D721Med (cell line): ENCODE measurements at regions not wholly inside any gene's neighbourhood (a gene's known extent, or its start where the extent isn't known, plus 50 kb on each side); places are given as distances from the start of the nearest gene placed in this dataset.

Source experiments
- DNase-seq: peaks from one replicate; pipeline ENCODE4 v3.0.0; 2011; ENCODE audit warnings: low spot score; ENCODE audit not compliant: insufficient read length
- FAIRE-seq: peaks from 2 replicates; lab custom pipeline; 2011; peaks lifted over from hg19 to GRCh38; lab: Jason Lieb, UNC
- TF ChIP-seq, protein P1 (sequence below): IDR thresholded peaks from 2 replicates; pipeline ENCODE4 v1.5.1; 2012; ENCODE audit warnings: mild to moderate bottlenecking, control low read depth; ENCODE audit not compliant: insufficient read depth; ENCODE audit errors: missing control alignments

DNA sequence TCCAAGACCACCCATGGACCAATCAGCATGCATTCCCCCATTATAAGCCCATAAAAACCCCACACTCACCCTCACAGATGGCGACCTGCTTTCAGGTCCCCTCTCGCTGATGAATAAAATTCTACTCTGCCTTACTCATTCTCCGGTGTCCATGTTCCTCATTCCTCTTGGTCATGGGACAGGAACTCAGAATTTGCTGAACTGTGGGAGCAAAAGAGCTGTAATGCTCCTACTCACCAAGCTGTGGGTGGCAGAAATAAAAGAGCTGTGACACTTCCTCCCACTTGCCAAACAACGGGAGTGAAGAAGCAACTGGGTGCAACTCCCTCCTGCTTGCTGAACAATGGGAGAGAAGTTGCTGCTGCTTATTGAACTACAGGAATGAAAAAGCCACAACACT lies 168.5 kb upstream of the PCDH18 start:
- TF ChIP-seq, protein P1, sequence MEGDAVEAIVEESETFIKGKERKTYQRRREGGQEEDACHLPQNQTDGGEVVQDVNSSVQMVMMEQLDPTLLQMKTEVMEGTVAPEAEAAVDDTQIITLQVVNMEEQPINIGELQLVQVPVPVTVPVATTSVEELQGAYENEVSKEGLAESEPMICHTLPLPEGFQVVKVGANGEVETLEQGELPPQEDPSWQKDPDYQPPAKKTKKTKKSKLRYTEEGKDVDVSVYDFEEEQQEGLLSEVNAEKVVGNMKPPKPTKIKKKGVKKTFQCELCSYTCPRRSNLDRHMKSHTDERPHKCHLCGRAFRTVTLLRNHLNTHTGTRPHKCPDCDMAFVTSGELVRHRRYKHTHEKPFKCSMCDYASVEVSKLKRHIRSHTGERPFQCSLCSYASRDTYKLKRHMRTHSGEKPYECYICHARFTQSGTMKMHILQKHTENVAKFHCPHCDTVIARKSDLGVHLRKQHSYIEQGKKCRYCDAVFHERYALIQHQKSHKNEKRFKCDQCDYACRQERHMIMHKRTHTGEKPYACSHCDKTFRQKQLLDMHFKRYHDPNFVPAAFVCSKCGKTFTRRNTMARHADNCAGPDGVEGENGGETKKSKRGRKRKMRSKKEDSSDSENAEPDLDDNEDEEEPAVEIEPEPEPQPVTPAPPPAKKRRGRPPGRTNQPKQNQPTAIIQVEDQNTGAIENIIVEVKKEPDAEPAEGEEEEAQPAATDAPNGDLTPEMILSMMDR = no peak
- FAIRE-seq (no peak), DNase-seq (no peak)

GRCh38 chr4:137700072-137700471 lies 167.8 kb upstream of the PCDH18 start:
- TF ChIP-seq, protein P1 = no peak
- DNase-seq (no peak), FAIRE-seq (no peak)

DNA sequence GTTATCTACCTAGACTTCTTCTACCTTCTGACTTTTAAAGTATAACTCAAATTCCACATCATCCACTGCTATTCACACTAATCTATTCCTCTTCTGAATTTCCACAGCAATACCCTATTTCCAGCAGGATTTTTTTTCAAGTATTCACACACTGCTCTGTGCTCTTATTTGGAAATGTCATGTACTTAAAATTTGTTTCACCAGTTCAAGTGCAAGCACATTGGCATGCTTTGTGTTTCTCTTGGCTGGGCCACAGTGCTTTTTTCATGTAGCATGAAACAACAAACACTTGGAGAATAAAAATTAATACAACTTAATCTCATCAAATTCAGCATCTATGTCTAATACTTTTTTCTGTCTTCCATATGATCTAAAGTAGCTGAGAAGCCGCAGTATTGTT lies 161.8 kb upstream of the PCDH18 start:
- TF ChIP-seq, protein P1 = no peak
- no peak for DNase-seq
- FAIRE-seq = no peak

DNA sequence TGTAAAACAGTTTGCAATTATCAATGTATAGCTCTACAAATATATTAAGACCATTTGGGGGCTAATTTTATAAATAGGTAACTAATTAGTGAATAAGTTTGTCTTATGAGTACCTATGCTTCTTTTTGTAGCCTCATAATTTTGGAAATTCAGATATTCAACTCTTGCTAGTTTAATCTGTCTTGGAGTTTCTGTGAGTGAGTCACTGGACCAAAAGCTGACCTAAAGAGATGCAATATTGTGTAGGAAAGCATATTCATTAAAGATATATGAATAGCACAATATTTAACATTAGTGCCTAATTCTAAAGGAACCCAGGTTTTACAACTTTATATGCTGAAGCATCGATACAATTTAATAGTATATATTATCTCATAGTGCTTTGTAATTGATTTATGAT lies 161.3 kb upstream of the PCDH18 start:
- TF ChIP-seq, protein P1 = no peak
- FAIRE-seq = no peak
- no peak for DNase-seq

DNA sequence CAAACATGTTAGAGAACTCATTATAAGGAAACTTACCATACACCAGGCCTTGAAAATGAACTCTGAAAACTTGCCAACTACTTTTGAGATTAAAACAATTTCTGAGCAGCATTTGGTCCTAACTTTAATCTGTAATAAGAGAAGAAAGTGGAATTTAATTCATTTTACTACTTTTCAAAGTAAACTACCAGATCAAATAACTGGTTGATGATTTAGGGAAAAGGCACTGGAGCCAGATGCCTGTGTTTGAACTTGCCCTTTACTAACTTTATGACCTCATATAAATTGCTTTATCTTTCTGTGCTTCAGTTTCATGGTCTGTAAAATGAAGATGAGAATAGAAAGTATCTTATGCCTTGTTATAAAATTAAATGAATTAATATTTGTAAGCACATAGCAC lies 159.9 kb upstream of the PCDH18 start:
- DNase-seq (no peak), FAIRE-seq (no peak)
- TF ChIP-seq, protein P1 = no peak

GRCh38 chr4:137688651-137689050 lies 156.4 kb upstream of the PCDH18 start:
- TF ChIP-seq, protein P1 = no peak
- no peak for FAIRE-seq
- DNase-seq = no peak

- DNase-seq (no peak), FAIRE-seq (no peak)
- TF ChIP-seq, protein P1 = no peak
These were observed 153.1 kb upstream of the PCDH18 start for GRCh38 chr4:137685357-137685756.
